ENCODE measurements at regions not wholly inside any gene's neighbourhood (a gene's known extent, or its start where the extent isn't known, plus 50 kb on each side); places are given as distances from the start of the nearest gene placed in this dataset.

GRCh38 chr1:229043115-229043514, 227.8 kb upstream of the RAB4A start:
- DNase-seq (ENCODE audit: insufficient read length, low spot score) (no peak), FAIRE-seq (no peak)

GRCh38 chr1:229046251-229046853, 224.6 kb upstream of the RAB4A start:
- no peak for FAIRE-seq

GRCh38 chr1:229047161-229047839, 223.6 kb upstream of the RAB4A start:
- FAIRE-seq (no peak), DNase-seq (ENCODE audit: insufficient read length, low spot score) (no peak)

More at GRCh38 chr1:229046251-229046853, 224.6 kb upstream of the RAB4A start:
- DNase-seq (ENCODE audit: insufficient read length, low spot score): no peak

GRCh38 chr1:229047840-229048620, 222.9 kb upstream of the RAB4A start:
- FAIRE-seq: no peak
- DNase-seq (ENCODE audit: insufficient read length, low spot score): no peak

- no peak for DNase-seq (ENCODE audit: insufficient read length, low spot score)
- no peak for FAIRE-seq
These were observed 222.0 kb upstream of the RAB4A start for GRCh38 chr1:229048896-229049295.

- DNase-seq (ENCODE audit: insufficient read length, low spot score) (no peak), FAIRE-seq (no peak)
These were observed 214.9 kb upstream of the RAB4A start for GRCh38 chr1:229056046-229056445.

- DNase-seq (ENCODE audit: insufficient read length, low spot score): no peak
These were observed 212.8 kb upstream of the RAB4A start for GRCh38 chr1:229058111-229058561.

GRCh38 chr1:229058729-229059128, 212.2 kb upstream of the RAB4A start:
- no peak for FAIRE-seq
- no peak for DNase-seq (ENCODE audit: insufficient read length, low spot score)

More at GRCh38 chr1:229058111-229058561, 212.8 kb upstream of the RAB4A start:
- no peak for FAIRE-seq

GRCh38 chr1:229059671-229060539, 211.0 kb upstream of the RAB4A start:
- FAIRE-seq: no peak
- DNase-seq (ENCODE audit: insufficient read length, low spot score): no peak

- no peak for DNase-seq (ENCODE audit: insufficient read length, low spot score)
- FAIRE-seq: no peak
These were observed 208.8 kb upstream of the RAB4A start for GRCh38 chr1:229062135-229062534.

GRCh38 chr1:229063154-229063773, 207.6 kb upstream of the RAB4A start:
- DNase-seq (ENCODE audit: insufficient read length, low spot score) (no peak), FAIRE-seq (no peak)

GRCh38 chr1:229064320-229065168, 206.4 kb upstream of the RAB4A start:
- FAIRE-seq (no peak), DNase-seq (ENCODE audit: insufficient read length, low spot score) (no peak)

- DNase-seq (ENCODE audit: insufficient read length, low spot score) (no peak), FAIRE-seq (no peak)
These were observed 205.3 kb upstream of the RAB4A start for GRCh38 chr1:229065613-229066012.

GRCh38 chr1:229066591-229066990, 204.3 kb upstream of the RAB4A start:
- FAIRE-seq (no peak), DNase-seq (ENCODE audit: insufficient read length, low spot score) (no peak)

GRCh38 chr1:229067546-229067945, 203.4 kb upstream of the RAB4A start:
- DNase-seq (ENCODE audit: insufficient read length, low spot score) (no peak), FAIRE-seq (no peak)

- FAIRE-seq (no peak), DNase-seq (ENCODE audit: insufficient read length, low spot score) (no peak)
These were observed 202.5 kb upstream of the RAB4A start for GRCh38 chr1:229068270-229068987.

- FAIRE-seq: no peak
- DNase-seq (ENCODE audit: insufficient read length, low spot score): no peak
These were observed 201.7 kb upstream of the RAB4A start for GRCh38 chr1:229069176-229069575.

- no peak for FAIRE-seq
- DNase-seq (ENCODE audit: insufficient read length, low spot score): no peak
These were observed 200.7 kb upstream of the RAB4A start for GRCh38 chr1:229070168-229070567.

- FAIRE-seq (no peak), DNase-seq (ENCODE audit: insufficient read length, low spot score) (no peak)
These were observed 197.7 kb upstream of the RAB4A start for GRCh38 chr1:229073251-229073650.

All from GM19239 (cell line).